ENCODE measurements at regions not wholly inside any gene's neighbourhood (a gene's known extent, or its start where the extent isn't known, plus 50 kb on each side); places are given as distances from the start of the nearest gene placed in this dataset.

- ChIA-PET POLR2A (no interaction called here), RAD21 (ENCODE audit: low non-redundant PET in 1 of 2, low total read pairs in 2 of 2, uncharacterized antibody in 2 of 2, unreplicated experiment in 2 of 2) (no interaction called here), CTCF (no interaction called here)
- BruUV-seq (replicated peaks): no TSS peak
- H3K4me2 ChIP-seq (ENCODE audit: low read length): no peak overlapping the region
- H3K9me2 ChIP-seq (ENCODE audit: insufficient read depth): no peaks in the 10 kb centered on the region
- no peaks in the 10 kb centered on the region for H4K20me1 ChIP-seq (ENCODE audit: insufficient read depth)
- no peak; the same call in 1 of the 2 replicates for ATAC-seq
- no peak for DNase-seq (ENCODE audit: low read depth, low spot score)
- TF ChIP-seq MAX (IDR thresholded peaks at IDR 0.05): no peak
- TF ChIP-seq ELF1 (IDR thresholded peaks at IDR 0.05; ENCODE audit: borderline replicate concordance, low read depth): no peak
- no peak for TF ChIP-seq SRF (IDR thresholded peaks at IDR 0.05; ENCODE audit: low read depth)
- TF ChIP-seq EZH2phosphoT487 (IDR thresholded peaks at IDR 0.05; ENCODE audit: borderline replicate concordance): no peak
- TF ChIP-seq ATF3 (IDR thresholded peaks at IDR 0.05): no peak
- no peak for TF ChIP-seq JUND (IDR thresholded peaks at IDR 0.05)
- no peak for TF ChIP-seq POLR2A (IDR thresholded peaks at IDR 0.05; ENCODE audit: borderline replicate concordance, extremely low read depth, insufficient read depth, insufficient read length)
- TF ChIP-seq SIN3A (IDR thresholded peaks at IDR 0.05; ENCODE audit: low read depth): no peak
- no peak for TF ChIP-seq CTCF (IDR thresholded peaks at IDR 0.05 in 2 of 3, conservative IDR thresholded peaks at IDR 0.05 in 1 of 3; ENCODE audit: borderline replicate concordance in 1 of 3, insufficient read depth in 1 of 3, low read depth in 2 of 3, low read length in 2 of 3)
- TF ChIP-seq EGR1 (IDR thresholded peaks at IDR 0.05; ENCODE audit: low read depth): no peak
- TF ChIP-seq CEBPB (IDR thresholded peaks at IDR 0.05; ENCODE audit: low read depth): no peak
- no peak for TF ChIP-seq YY1 (IDR thresholded peaks at IDR 0.05; ENCODE audit: extremely low read depth, insufficient replicate concordance, low read depth, low read length)
- no peak for TF ChIP-seq FOSL1 (IDR thresholded peaks at IDR 0.05; ENCODE audit: low read depth)
- no peak for TF ChIP-seq RAD21 (IDR thresholded peaks at IDR 0.05; ENCODE audit: low read depth)
- no peak for TF ChIP-seq EZH2 (IDR thresholded peaks at IDR 0.05)
- TF ChIP-seq CBX3 (IDR thresholded peaks at IDR 0.05; ENCODE audit: low read depth): no peak
- TF ChIP-seq ZNF274 (IDR thresholded peaks at IDR 0.05; ENCODE audit: low read depth, low read length): no peak
- no peak for TF ChIP-seq TCF7L2 (IDR thresholded peaks at IDR 0.05; ENCODE audit: borderline replicate concordance, extremely low read depth, insufficient read depth, insufficient read length)
- TF ChIP-seq POLR2AphosphoS5 (IDR thresholded peaks at IDR 0.05; ENCODE audit: low read depth, low read length): no peak
- no peak overlapping the region for H3K9ac ChIP-seq (ENCODE audit: low read length)
- no peaks in the 10 kb centered on the region for H3K9me3 ChIP-seq (ENCODE audit: control insufficient read depth in 1 of 2, insufficient read depth in 1 of 2, low read depth in 1 of 2, low read length in 2 of 2)
- no peaks in the 10 kb centered on the region for H3K36me3 ChIP-seq (ENCODE audit: control insufficient read depth in 1 of 2, insufficient read depth in 2 of 2, low read length in 2 of 2)
- no peak overlapping the region for H3K27ac ChIP-seq (ENCODE audit: low read depth, low read length)
- H3K27me3 ChIP-seq (ENCODE audit: insufficient read depth, low read length): peaks cover 5% of the 10 kb centered on the region; the same call in 1 of the 2 replicates
- intact Hi-C loops (cut with micrococcal nuclease): no loop called here
- no peaks in the 10 kb centered on the region for H3K4me1 ChIP-seq (ENCODE audit: control insufficient read depth in 1 of 2, insufficient read depth in 2 of 2, low read length in 2 of 2)
- no peak overlapping the region for H3K4me3 ChIP-seq (replicated peaks in 1 of 2; ENCODE audit: low read depth in 1 of 2, low read length in 2 of 2)
- H2AFZ ChIP-seq (ENCODE audit: low read depth, low read length, poor library complexity, severe bottlenecking): no peak overlapping the region
- no peaks in the 10 kb centered on the region for H3K79me2 ChIP-seq (ENCODE audit: insufficient read depth, low read length)
Observed at GRCh38 chr2:216799873-216800431, 59.9 kb downstream of the TNP1 start.

Data from HCT116 (cell line).